ENCODE measurements at regions not wholly inside any gene's neighbourhood (a gene's known extent, or its start where the extent isn't known, plus 50 kb on each side); places are given as distances from the start of the nearest gene placed in this dataset.

DNA sequence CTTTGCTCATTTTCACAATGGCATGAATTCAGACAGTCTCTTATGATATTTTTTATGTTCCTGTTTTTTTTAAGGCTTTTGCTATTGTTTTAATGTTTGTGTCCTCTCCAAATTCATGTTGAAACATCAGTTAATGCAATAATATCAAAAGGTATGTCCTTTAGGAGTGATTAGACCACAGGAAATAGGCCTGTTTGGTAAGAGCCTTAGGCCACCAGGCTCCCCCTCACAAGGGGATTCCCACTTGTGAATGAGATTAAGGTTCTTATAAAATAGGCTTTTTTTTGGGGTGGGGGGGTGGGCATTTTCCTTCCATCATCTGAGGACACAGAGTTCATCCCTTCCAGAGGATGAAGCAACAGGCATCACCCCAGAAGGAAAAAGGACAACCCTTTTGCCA is 2074.2 kb upstream of the C9orf72 start:
- TF ChIP-seq, protein P1, sequence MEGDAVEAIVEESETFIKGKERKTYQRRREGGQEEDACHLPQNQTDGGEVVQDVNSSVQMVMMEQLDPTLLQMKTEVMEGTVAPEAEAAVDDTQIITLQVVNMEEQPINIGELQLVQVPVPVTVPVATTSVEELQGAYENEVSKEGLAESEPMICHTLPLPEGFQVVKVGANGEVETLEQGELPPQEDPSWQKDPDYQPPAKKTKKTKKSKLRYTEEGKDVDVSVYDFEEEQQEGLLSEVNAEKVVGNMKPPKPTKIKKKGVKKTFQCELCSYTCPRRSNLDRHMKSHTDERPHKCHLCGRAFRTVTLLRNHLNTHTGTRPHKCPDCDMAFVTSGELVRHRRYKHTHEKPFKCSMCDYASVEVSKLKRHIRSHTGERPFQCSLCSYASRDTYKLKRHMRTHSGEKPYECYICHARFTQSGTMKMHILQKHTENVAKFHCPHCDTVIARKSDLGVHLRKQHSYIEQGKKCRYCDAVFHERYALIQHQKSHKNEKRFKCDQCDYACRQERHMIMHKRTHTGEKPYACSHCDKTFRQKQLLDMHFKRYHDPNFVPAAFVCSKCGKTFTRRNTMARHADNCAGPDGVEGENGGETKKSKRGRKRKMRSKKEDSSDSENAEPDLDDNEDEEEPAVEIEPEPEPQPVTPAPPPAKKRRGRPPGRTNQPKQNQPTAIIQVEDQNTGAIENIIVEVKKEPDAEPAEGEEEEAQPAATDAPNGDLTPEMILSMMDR (conservative IDR thresholded peaks at IDR 0.05), result no peak
- no peak for TF ChIP-seq EZH2 (IDR thresholded peaks at IDR 0.05; ENCODE audit: low read depth)

Data from PC-9 (cell line).